ENCODE measurements at regions not wholly inside any gene's neighbourhood (a gene's known extent, or its start where the extent isn't known, plus 50 kb on each side); places are given as distances from the start of the nearest gene placed in this dataset.

GRCh38 chr5:145178641-145179523 is 656.3 kb downstream of the PRELID2 start:
- no peak overlapping the region for H3K4me3 ChIP-seq (ENCODE audit: low read depth, low read length)
- DNase-seq (ENCODE audit: low read depth): no peak
- TF ChIP-seq CTCF (IDR thresholded peaks at IDR 0.05; ENCODE audit: insufficient read depth, low read depth, low read length, missing control alignments): no peak

GRCh38 chr5:145176041-145176440 is 659.1 kb downstream of the PRELID2 start:
- no peak overlapping the region for H3K4me3 ChIP-seq (ENCODE audit: low read depth, low read length)
- DNase-seq (ENCODE audit: low read depth): no peak
- no peak for TF ChIP-seq CTCF (IDR thresholded peaks at IDR 0.05; ENCODE audit: insufficient read depth, low read depth, low read length, missing control alignments)

- H3K4me3 ChIP-seq (ENCODE audit: low read depth, low read length): no peak overlapping the region
- TF ChIP-seq CTCF (IDR thresholded peaks at IDR 0.05; ENCODE audit: insufficient read depth, low read depth, low read length, missing control alignments): no peak
- no peak for DNase-seq (ENCODE audit: low read depth)
Measured at GRCh38 chr5:145166110-145166509, 669.0 kb downstream of the PRELID2 start.

- H3K4me3 ChIP-seq (ENCODE audit: low read depth, low read length): no peak overlapping the region
- DNase-seq (ENCODE audit: low read depth): no peak
- TF ChIP-seq CTCF (IDR thresholded peaks at IDR 0.05; ENCODE audit: insufficient read depth, low read depth, low read length, missing control alignments): no peak
Measured at GRCh38 chr5:145163876-145164275, 671.3 kb downstream of the PRELID2 start.

GRCh38 chr5:145162626-145163025 is 672.5 kb downstream of the PRELID2 start:
- H3K4me3 ChIP-seq (ENCODE audit: low read depth, low read length): no peak overlapping the region
- TF ChIP-seq CTCF (IDR thresholded peaks at IDR 0.05; ENCODE audit: insufficient read depth, low read depth, low read length, missing control alignments): no peak
- DNase-seq (ENCODE audit: low read depth): no peak

- H3K4me3 ChIP-seq (ENCODE audit: low read depth, low read length): no peak overlapping the region
- DNase-seq (ENCODE audit: low read depth): no peak
- no peak for TF ChIP-seq CTCF (IDR thresholded peaks at IDR 0.05; ENCODE audit: insufficient read depth, low read depth, low read length, missing control alignments)
Measured at GRCh38 chr5:145161391-145161790, 673.8 kb downstream of the PRELID2 start.

GRCh38 chr5:145160679-145161078 is 674.5 kb downstream of the PRELID2 start:
- DNase-seq (ENCODE audit: low read depth): no peak
- H3K4me3 ChIP-seq (ENCODE audit: low read depth, low read length): no peak overlapping the region
- TF ChIP-seq CTCF (IDR thresholded peaks at IDR 0.05; ENCODE audit: insufficient read depth, low read depth, low read length, missing control alignments): no peak
